CD4-positive, alpha-beta T cell treated with Interleukin-4 for 1 hour (primary cell): ENCODE measurements at regions not wholly inside any gene's neighbourhood (a gene's known extent, or its start where the extent isn't known, plus 50 kb on each side); places are given as distances from the start of the nearest gene placed in this dataset.
A peak's percentile ranks its signal among the peaks of the same experiment; 100 is the strongest.

Experiments
- DNase-seq, 2 donors: peaks; one replicate each; pipeline ENCODE4 v3.0.0-alpha.2; 2020 to 2022

GRCh38 chr13:77480066-77480465 lies 55.4 kb upstream of the SCEL start:
- no peak for DNase-seq

- DNase-seq, result no peak
Measured at GRCh38 chr13:77479326-77479725, 56.2 kb upstream of the SCEL start.

GRCh38 chr13:77477299-77477848 lies 58.1 kb upstream of the SCEL start:
- DNase-seq, result no peak

- no peak for DNase-seq
Measured at GRCh38 chr13:77476456-77476855, 59.0 kb upstream of the SCEL start.

GRCh38 chr13:77475345-77476084 lies 60.0 kb upstream of the SCEL start:
- no peak for DNase-seq

GRCh38 chr13:77470986-77471385 lies 64.5 kb upstream of the SCEL start:
- no peak for DNase-seq

GRCh38 chr13:77466753-77467422 lies 68.6 kb upstream of the SCEL start:
- no peak for DNase-seq

GRCh38 chr13:77465603-77466195 lies 69.8 kb upstream of the SCEL start:
- DNase-seq, result no peak

- DNase-seq, result peak; percentile 14 to 59
Measured at GRCh38 chr13:77460195-77460594, 75.3 kb upstream of the SCEL start.

- no peak for DNase-seq
Measured at GRCh38 chr13:77459592-77459991, 75.9 kb upstream of the SCEL start.

- no peak for DNase-seq
Measured at GRCh38 chr13:77458736-77459135, 76.8 kb upstream of the SCEL start.

GRCh38 chr13:77457966-77458365 lies 77.5 kb upstream of the SCEL start:
- DNase-seq, result no peak

GRCh38 chr13:77456271-77456670 lies 79.2 kb upstream of the SCEL start:
- DNase-seq, result no peak

- DNase-seq, result no peak
Measured at GRCh38 chr13:77449265-77449664, 86.2 kb upstream of the SCEL start.

- peak in 1 of 2 donors; percentile 17 for DNase-seq
Measured at GRCh38 chr13:77448689-77449088, 86.8 kb upstream of the SCEL start.

- DNase-seq, result no peak
Measured at GRCh38 chr13:77443511-77443910, 92.0 kb upstream of the SCEL start.

- no peak for DNase-seq
Measured at GRCh38 chr13:77437267-77437666, 98.2 kb upstream of the SCEL start.

- DNase-seq, result no peak
Measured at GRCh38 chr13:77434289-77434688, 101.2 kb upstream of the SCEL start.

- DNase-seq, result no peak
Measured at GRCh38 chr13:77431449-77431848, 104.1 kb upstream of the SCEL start.

GRCh38 chr13:77430377-77430951 lies 103.6 kb upstream of the MYCBP2 start:
- no peak for DNase-seq

- DNase-seq, result peak in 1 of 2 donors; percentile 12
Measured at GRCh38 chr13:77429320-77430142, 102.6 kb upstream of the MYCBP2 start.

GRCh38 chr13:77425705-77426104 lies 98.8 kb upstream of the MYCBP2 start:
- DNase-seq, result no peak

- no peak for DNase-seq
Measured at GRCh38 chr13:77423296-77423695, 96.4 kb upstream of the MYCBP2 start.
